HG02759 (cell line): ENCODE measurements at regions not wholly inside any gene's neighbourhood (a gene's known extent, or its start where the extent isn't known, plus 50 kb on each side); places are given as distances from the start of the nearest gene placed in this dataset.
A peak's percentile ranks its signal among the peaks of the same experiment; 100 is the strongest.

Source experiments
- ATAC-seq: cut with Tn5 transposase; IDR thresholded peaks from one replicate; pipeline ENCODE4 v1.9.1; 2021; ENCODE audit warnings: mild to moderate bottlenecking, moderate library complexity; ENCODE audit not compliant: unreplicated experiment

DNA sequence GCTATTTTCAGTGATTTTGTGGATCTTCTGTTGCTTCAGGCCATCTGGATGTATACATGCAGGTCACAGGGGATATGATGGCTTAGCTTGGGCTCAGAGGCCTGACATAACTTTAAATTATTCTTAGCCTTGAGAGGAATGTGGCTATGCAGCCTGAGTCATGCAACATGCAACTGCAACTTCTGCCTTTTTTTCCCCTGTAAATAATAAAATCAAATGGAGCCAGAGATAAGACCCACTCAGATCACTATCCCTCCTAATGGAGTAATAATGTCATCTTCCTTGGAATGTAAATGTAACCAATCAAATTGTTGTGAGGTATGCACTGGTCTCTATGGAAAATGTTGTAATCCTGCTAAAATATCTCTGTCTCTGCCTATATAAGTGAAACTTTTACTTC is 54.9 kb downstream of the MAGEB17 start:
- ATAC-seq, result no peak

DNA sequence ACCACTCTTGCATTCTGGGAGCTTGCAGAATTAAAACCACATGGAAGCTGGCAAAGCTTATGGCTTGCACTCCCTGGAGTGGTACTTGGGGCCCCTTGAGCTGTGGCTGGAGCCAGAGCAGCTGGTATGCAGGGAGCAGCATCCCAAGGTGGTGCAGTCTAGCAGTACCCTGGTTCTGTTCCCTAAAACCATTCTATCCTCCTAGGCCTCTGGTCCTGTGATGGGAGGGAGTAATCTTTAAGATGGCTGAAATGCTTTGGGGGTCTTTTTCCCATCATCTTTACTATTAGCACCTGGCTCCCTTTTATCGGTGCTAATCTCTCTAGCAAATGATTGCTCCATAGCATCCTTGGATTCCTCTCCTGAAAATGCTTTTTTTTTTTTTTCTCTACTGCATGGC is 56.1 kb downstream of the MAGEB17 start:
- no peak for ATAC-seq

DNA sequence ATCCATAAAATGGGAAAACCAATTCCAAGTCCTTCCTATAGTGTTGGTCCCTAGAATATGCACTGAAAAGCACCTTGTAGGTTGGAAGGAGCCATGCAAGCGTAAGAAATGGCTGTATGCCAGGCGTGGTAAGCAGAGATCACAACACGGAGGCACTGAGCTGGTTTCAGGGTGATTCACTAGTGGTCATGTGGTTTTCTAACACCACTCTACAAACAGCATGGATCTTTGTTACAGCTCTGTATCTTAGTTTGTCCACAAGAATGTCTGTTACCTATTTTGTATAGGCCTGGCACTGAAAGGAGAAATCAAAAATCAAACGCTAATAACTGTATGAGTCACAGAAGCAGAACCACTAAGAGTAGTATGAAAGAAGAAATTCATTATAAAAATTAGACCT is 71.9 kb downstream of the MAGEB17 start:
- ATAC-seq, result peak; percentile 82

DNA sequence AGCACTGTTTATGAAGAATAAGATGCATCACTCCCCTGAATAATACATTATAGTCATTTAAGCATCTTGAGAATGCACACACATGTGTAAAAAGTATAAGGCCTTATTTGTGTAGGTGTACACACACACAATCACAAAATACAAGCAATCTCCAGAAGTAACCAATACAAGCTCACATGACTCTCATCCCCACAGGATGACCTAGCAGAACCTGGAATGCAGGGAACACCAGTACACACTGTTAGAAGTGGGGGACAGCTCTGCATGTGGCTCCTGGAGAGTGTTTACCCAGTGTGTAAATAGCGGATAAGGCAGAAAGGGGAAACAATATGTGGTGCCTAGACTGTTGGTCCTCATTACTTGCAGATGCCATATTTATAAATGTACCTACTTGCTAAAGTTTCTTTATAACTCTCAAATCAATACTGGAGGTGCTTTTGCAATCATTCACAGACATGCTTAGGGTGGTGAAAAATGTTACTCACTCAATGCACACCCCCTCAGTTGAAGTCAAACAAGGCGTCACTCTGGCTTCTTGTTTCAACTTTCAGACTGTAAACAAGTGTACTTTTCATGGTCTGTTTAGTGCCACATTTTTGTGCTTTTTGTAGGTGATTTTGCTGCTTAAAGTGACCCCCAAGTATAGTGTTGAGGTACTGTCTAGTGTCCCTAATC is 73.1 kb downstream of the MAGEB17 start:
- ATAC-seq, result no peak

- ATAC-seq, result no peak
These were observed 73.7 kb downstream of the MAGEB17 start for GRCh38 chrX:16240968-16241367.

DNA sequence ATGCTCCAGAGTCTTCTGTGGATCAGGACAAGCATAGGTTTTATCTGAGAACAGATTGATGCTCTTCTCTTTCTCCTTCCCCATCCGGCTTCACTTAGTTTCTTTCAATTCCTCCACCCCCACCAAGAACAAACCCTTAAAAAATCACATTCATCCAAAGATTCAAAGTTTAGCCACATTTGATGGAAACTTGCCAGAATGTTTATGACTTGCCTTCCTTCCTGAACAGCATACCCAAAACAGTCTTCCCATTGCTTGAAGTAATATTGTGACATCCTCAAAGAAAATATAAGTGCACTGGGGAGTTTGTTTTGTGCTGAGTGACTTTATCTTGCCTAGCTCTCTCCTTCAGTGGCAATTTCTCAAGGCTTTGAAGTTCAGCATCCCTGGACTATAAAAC is 83.0 kb downstream of the MAGEB17 start:
- ATAC-seq, result no peak

- no peak for ATAC-seq
These were observed 84.5 kb downstream of the MAGEB17 start for GRCh38 chrX:16251782-16252181.

DNA sequence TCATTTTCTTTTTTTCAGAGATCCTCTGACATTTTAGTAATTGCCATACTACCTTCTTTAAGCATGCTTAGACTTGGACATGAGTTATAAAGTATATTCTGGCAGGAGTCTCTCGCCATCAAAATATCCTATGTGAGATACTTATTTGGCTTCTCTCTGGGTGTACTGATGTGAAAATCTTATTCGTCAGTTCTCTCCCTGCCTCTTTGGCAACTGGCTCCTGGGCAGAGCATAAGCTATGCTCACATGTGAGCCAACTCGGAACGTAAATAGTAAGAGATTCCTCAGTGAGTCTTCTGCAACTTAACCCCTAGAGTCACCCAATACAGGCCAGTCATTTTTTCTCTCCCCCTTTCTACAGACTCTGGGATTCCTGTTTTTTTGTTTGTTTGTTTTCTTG is 91.6 kb downstream of the MAGEB17 start:
- no peak for ATAC-seq

DNA sequence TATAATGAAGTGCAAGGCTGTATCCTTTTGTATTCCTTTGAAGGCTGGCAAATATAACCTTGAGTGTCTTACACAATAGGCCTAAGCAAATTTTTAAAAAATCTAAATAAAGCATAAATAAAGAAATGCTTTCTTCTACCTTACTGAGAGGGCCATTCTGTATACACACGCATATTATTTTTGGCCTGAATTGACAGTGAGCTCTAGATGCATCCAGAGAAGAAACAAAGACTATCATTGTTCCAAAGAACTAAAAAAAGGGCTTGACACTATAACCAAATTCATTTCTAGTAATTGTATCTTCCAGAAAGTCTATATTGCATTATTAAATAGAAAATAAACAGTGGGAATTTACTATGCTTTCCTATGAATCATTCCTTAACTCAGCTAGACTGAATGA is 100.2 kb downstream of the MAGEB17 start:
- no peak for ATAC-seq

- ATAC-seq, result no peak
These were observed 100.9 kb downstream of the MAGEB17 start for GRCh38 chrX:16268206-16268605.

DNA sequence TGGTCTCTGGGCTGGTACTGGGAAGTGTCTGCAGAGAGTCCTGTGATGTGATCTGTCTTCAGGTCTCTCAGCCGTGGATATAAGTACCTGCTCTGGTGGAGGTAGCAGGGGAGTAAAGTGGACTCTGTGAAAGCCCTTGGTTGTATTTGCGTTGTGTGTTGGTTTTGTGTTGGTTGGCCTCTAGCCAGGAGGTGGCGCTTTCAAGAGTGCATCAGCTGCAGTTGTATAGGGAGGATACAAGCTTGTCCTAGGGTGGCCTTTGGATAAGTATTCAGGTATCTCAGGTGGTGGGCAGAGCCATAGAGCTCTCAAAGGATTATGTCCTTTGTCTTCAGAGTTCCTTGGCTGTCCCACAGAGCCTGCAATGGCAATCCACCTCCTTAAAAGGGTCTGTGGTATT is 111.6 kb downstream of the MAGEB17 start:
- no peak for ATAC-seq

DNA sequence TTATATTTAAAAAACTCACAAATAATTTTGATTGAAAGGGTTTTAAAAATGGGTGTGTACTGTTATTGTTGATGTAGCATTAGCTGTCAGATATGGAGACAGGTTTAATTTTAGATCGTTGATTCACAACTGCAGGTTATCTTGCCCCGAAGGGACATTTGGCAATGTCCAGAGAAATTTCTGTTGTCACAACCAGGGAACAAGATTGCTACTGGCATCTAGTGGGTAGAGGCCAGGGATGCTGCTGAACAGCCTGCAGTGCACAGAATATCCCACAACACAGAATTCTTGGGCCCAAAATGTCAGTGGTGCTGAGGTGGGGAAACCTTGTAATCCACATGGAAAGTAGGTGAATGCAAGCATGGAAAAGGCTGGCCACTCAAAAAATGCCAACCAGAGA is 114.9 kb downstream of the MAGEB17 start:
- no peak for ATAC-seq

DNA sequence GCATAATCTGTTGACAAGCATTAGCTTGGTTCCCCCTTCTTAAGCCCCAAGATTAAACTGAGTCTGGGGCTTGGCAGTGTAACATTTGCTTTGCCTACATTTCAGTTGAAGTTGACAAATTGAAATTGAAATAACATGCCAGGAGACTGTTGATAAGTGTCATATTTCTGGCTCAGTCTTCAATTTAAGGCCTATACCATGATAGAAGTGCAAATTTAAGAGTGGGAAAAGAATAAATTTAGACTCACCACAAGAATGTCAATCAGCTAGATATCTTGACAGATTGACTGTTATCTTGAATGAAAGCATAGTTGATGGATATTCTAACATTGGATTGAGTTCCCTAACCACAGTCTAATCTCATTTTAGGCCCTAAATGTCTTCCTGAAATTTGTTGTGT is 117.6 kb downstream of the MAGEB17 start:
- no peak for ATAC-seq

- ATAC-seq, result no peak
These were observed 123.7 kb downstream of the MAGEB17 start for GRCh38 chrX:16290997-16291396.

- no peak for ATAC-seq
These were observed 133.6 kb downstream of the MAGEB17 start for GRCh38 chrX:16300831-16301230.

GRCh38 chrX:16304751-16305150 is 137.5 kb downstream of the MAGEB17 start:
- no peak for ATAC-seq

DNA sequence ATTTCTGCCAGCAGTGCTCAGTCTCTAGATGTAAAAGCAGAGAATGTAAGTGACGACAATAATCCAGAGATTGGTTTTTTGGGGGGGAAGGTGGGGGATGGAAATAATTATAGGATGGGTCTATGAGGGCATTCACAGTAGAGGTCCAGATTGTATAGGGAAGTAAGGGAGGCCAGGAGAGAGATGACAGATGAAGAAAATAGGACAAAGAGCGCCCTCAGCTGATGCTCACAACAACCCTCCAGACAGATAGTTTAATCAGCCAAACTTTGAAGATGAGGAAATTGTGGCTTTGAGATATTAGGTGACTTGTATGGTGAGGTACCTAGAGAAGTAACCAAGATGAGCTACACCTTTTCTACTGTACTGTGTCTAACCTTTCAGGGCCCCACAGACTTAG is 137.9 kb downstream of the MAGEB17 start:
- ATAC-seq, result no peak

GRCh38 chrX:16307950-16308349 is 140.7 kb downstream of the MAGEB17 start:
- no peak for ATAC-seq

- no peak for ATAC-seq
These were observed 141.5 kb downstream of the MAGEB17 start for GRCh38 chrX:16308773-16309172.

GRCh38 chrX:16310326-16310725 is 143.0 kb downstream of the MAGEB17 start:
- ATAC-seq, result no peak

GRCh38 chrX:16311671-16312070 is 144.4 kb downstream of the MAGEB17 start:
- no peak for ATAC-seq

GRCh38 chrX:16312761-16313623 is 145.7 kb downstream of the MAGEB17 start:
- no peak for ATAC-seq
